ENCODE measurements at regions not wholly inside any gene's neighbourhood (a gene's known extent, or its start where the extent isn't known, plus 50 kb on each side); places are given as distances from the start of the nearest gene placed in this dataset.

DNA sequence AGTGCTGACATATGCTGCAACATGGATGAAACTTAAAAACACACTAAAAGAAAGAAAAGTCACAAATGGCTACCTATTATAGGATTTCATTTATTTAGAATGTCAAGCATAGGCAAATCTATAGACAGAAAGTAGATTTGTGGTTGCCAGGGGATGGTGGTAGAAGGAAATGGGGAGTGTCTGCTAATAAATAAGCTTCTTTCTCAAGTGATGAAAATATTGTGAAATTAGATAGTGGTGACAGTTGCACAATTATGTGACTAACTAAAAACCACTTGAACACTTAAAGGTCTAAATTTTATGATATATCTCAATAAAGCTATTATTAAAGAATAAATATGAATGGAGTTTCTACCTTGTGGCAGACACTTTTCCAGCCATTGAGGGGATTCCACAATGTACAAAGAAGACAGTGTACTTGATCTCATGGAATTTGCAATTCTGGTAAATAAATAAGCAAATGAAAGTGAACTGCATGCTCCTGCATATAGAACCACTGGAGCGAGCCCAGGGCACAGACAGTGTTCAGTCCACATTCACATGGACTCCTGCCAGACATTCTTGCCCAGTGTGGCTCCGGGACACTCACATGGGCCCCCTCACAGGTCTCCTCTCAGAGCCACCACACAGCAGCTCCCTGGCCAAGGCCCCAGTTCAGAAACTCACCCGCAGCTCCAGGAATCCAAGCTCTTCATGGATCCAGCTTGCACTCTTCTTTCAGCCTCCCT, 107.1 kb upstream of the ARID2 start:
- no peaks in the 10 kb centered on the region for H3K9me3 ChIP-seq (replicated peaks in 1 of 2; ENCODE audit: control insufficient read depth in 1 of 2, insufficient read depth in 1 of 2, low read length in 2 of 2)
- H3K4me2 ChIP-seq (replicated peaks; ENCODE audit: extremely low read depth, low read length, poor library complexity, severe bottlenecking) = peak overlapping the region; percentile 65
- TF ChIP-seq, protein P1, sequence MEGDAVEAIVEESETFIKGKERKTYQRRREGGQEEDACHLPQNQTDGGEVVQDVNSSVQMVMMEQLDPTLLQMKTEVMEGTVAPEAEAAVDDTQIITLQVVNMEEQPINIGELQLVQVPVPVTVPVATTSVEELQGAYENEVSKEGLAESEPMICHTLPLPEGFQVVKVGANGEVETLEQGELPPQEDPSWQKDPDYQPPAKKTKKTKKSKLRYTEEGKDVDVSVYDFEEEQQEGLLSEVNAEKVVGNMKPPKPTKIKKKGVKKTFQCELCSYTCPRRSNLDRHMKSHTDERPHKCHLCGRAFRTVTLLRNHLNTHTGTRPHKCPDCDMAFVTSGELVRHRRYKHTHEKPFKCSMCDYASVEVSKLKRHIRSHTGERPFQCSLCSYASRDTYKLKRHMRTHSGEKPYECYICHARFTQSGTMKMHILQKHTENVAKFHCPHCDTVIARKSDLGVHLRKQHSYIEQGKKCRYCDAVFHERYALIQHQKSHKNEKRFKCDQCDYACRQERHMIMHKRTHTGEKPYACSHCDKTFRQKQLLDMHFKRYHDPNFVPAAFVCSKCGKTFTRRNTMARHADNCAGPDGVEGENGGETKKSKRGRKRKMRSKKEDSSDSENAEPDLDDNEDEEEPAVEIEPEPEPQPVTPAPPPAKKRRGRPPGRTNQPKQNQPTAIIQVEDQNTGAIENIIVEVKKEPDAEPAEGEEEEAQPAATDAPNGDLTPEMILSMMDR (IDR thresholded peaks at IDR 0.05) = no peak
- H3K4me3 Mint-ChIP-seq = peak overlapping the region in 1 of 2 donors; percentile 70
- peak overlapping the region in 1 of 3 experiments; percentile 48 for H3K4me3 ChIP-seq (replicated peaks in 1 of 3; ENCODE audit: low read depth in 2 of 3, low read length in 3 of 3)
- peaks cover 0 to 8% (median 0%) of the 10 kb centered on the region in 7 donors for H3K9me3 Mint-ChIP-seq
- peaks cover 28% of the 10 kb centered on the region for H3K4me1 Mint-ChIP-seq
- no peaks in the 10 kb centered on the region for H3K27me3 ChIP-seq (ENCODE audit: control insufficient read depth in 2 of 2, insufficient read depth in 2 of 2, low read length in 2 of 2)
- peak overlapping the region; percentile 57 to 78 for H3K27ac ChIP-seq (ENCODE audit: low read depth in 1 of 2, low read length in 2 of 2)
- intact Hi-C loops (cut with micrococcal nuclease) = loop anchor here in 1 of 2 donors (5.0 kb wide), 1 partner anchor 50 kb away; no protein-coding TSS in a partner anchor
- peaks cover 24 to 39% of the 10 kb centered on the region in 2 donors for H3K4me1 ChIP-seq (ENCODE audit: control insufficient read depth in 1 of 2, insufficient read depth in 2 of 2, low read length in 2 of 2)
- WGBS (ENCODE audit: insufficient coverage) = 53% methylated on average over 3 of the region's 3 CpGs
- H3K27me3 Mint-ChIP-seq (ENCODE audit: low read depth in 3 of 3) = no peaks in the 10 kb centered on the region
- peak; percentile 52 to 76 (median 60) for DNase-seq
- H4K20me1 ChIP-seq (ENCODE audit: insufficient read depth, low read length) = no peaks in the 10 kb centered on the region
- no peaks in the 10 kb centered on the region for H3K36me3 ChIP-seq (replicated peaks in 1 of 2; ENCODE audit: control insufficient read depth in 1 of 2, insufficient read depth in 2 of 2, low read length in 2 of 2)
- H3K27ac Mint-ChIP-seq = peak overlapping the region; percentile 42 to 91 (median 86)
- no peaks in the 10 kb centered on the region for H3K36me3 Mint-ChIP-seq
- H3K79me2 ChIP-seq (ENCODE audit: insufficient read depth, low read length) = no peaks in the 10 kb centered on the region
- H3K9ac ChIP-seq (ENCODE audit: insufficient read depth, low read length, poor library complexity, severe bottlenecking) = no peak overlapping the region
- peak overlapping the region; percentile 67 for H2AFZ ChIP-seq (ENCODE audit: insufficient read depth, low read depth, low read length, poor library complexity, severe bottlenecking)

DNA sequence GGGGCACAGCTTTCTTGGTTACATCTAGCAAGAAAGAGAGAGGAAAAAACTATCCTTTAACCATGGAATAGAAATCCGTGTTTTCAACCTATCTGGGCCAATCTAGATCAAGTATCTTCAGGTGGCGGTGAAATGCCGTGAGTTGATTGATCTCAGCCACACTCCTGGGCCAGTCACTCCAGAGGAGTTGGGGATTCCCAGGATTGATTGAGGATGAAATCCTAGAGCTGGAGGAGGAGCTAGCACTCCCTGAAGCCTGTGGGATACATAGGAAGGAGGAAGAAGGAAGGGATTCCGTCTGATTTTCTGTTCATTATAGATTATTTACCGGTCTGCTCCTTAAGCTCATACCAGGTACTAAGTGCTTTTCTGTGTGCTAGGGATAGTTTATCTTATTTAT, 106.3 kb upstream of the ARID2 start:
- DNase-seq = no peak
- H3K79me2 ChIP-seq (ENCODE audit: insufficient read depth, low read length) = no peaks in the 10 kb centered on the region
- H3K27ac ChIP-seq (ENCODE audit: low read depth in 1 of 2, low read length in 2 of 2) = peak overlapping the region in 1 of 2 donors; percentile 78
- Mint-ChIP-seq H3K36me3 (no peaks in the 10 kb centered on the region), H3K4me1 (peaks cover 28% of the 10 kb centered on the region), H3K4me3 (no peak overlapping the region), H3K27ac (peak overlapping the region in 1 of 7 donors; percentile 86), H3K27me3 (ENCODE audit: low read depth in 3 of 3) (no peaks in the 10 kb centered on the region), H3K9me3 (peaks cover 0 to 8% (median 0%) of the 10 kb centered on the region in 7 donors)
- intact Hi-C loops (cut with micrococcal nuclease) = loop anchor here in 1 of 2 donors (5.0 kb wide), 1 partner anchor 49 kb away; no protein-coding TSS in a partner anchor
- no peak overlapping the region for H3K9ac ChIP-seq (ENCODE audit: insufficient read depth, low read length, poor library complexity, severe bottlenecking)
- H3K4me1 ChIP-seq (ENCODE audit: control insufficient read depth in 1 of 2, insufficient read depth in 2 of 2, low read length in 2 of 2) = peaks cover 24 to 39% of the 10 kb centered on the region in 2 donors
- H3K4me3 ChIP-seq (replicated peaks in 1 of 3; ENCODE audit: low read depth in 2 of 3, low read length in 3 of 3) = no peak overlapping the region
- no peaks in the 10 kb centered on the region for H3K27me3 ChIP-seq (ENCODE audit: control insufficient read depth in 2 of 2, insufficient read depth in 2 of 2, low read length in 2 of 2)
- no peaks in the 10 kb centered on the region for H3K36me3 ChIP-seq (replicated peaks in 1 of 2; ENCODE audit: control insufficient read depth in 1 of 2, insufficient read depth in 2 of 2, low read length in 2 of 2)
- no peaks in the 10 kb centered on the region for H4K20me1 ChIP-seq (ENCODE audit: insufficient read depth, low read length)
- no peak overlapping the region for H3K4me2 ChIP-seq (replicated peaks; ENCODE audit: extremely low read depth, low read length, poor library complexity, severe bottlenecking)
- H3K9me3 ChIP-seq (replicated peaks in 1 of 2; ENCODE audit: control insufficient read depth in 1 of 2, insufficient read depth in 1 of 2, low read length in 2 of 2) = no peaks in the 10 kb centered on the region
- TF ChIP-seq, protein P1 (IDR thresholded peaks at IDR 0.05) = no peak
- 100% methylated on average over 1 of the region's 5 CpGs for WGBS (ENCODE audit: insufficient coverage)
- H2AFZ ChIP-seq (ENCODE audit: insufficient read depth, low read depth, low read length, poor library complexity, severe bottlenecking) = peak overlapping the region; percentile 67

All from CD14-positive monocyte (primary cell).